ENCODE measurements at regions not wholly inside any gene's neighbourhood (a gene's known extent, or its start where the extent isn't known, plus 50 kb on each side); places are given as distances from the start of the nearest gene placed in this dataset.

GRCh38 chr4:180407275-180407885, 1835.8 kb upstream of the TENM3 start:
- Histone ChIP-seq H3K4me2 (ENCODE audit: low read depth, low read length) (no peak overlapping the region), H3K36me3 (replicated peaks; ENCODE audit: insufficient read depth, low read length) (no peaks in the 10 kb centered on the region), H3K27me3 (replicated peaks; ENCODE audit: insufficient read depth, low read length) (no peaks in the 10 kb centered on the region), H3K27ac (ENCODE audit: low read length) (no peak overlapping the region), H2AFZ (ENCODE audit: low read length) (no peak overlapping the region), H3F3A (ENCODE audit: insufficient read depth, low read length) (no peaks in the 10 kb centered on the region), H3K9me3 (replicated peaks; ENCODE audit: insufficient read depth, low read length) (no peaks in the 10 kb centered on the region), H3K79me2 (ENCODE audit: low read length) (no peaks in the 10 kb centered on the region), H4K20me1 (ENCODE audit: insufficient read depth, low read length) (no peaks in the 10 kb centered on the region), H3K9ac (ENCODE audit: low read length) (no peak overlapping the region), H3K4me1 (ENCODE audit: low read length) (no peaks in the 10 kb centered on the region), H3K4me3 (ENCODE audit: low read length) (no peak overlapping the region), H3K9me2 (replicated peaks; ENCODE audit: insufficient read depth, low read length) (no peaks in the 10 kb centered on the region)
- no peak for DNase-seq
- TF ChIP-seq EZH2phosphoT487 (IDR thresholded peaks at IDR 0.05; ENCODE audit: low read length) (no peak), EZH2 (optimal IDR thresholded peaks at IDR 0.05; ENCODE audit: low read depth, low read length) (no peak), CTCF (IDR thresholded peaks at IDR 0.05; ENCODE audit: low read length) (no peak)

GRCh38 chr4:180418819-180419531, 1824.2 kb upstream of the TENM3 start:
- Histone ChIP-seq H3F3A (ENCODE audit: insufficient read depth, low read length) (no peaks in the 10 kb centered on the region), H2AFZ (ENCODE audit: low read length) (no peak overlapping the region), H3K79me2 (ENCODE audit: low read length) (no peaks in the 10 kb centered on the region), H3K9me3 (replicated peaks; ENCODE audit: insufficient read depth, low read length) (no peaks in the 10 kb centered on the region), H3K27me3 (replicated peaks; ENCODE audit: insufficient read depth, low read length) (no peaks in the 10 kb centered on the region), H3K4me1 (ENCODE audit: low read length) (no peaks in the 10 kb centered on the region), H3K4me3 (ENCODE audit: low read length) (no peak overlapping the region), H4K20me1 (ENCODE audit: insufficient read depth, low read length) (no peaks in the 10 kb centered on the region), H3K36me3 (replicated peaks; ENCODE audit: insufficient read depth, low read length) (no peaks in the 10 kb centered on the region), H3K9me2 (replicated peaks; ENCODE audit: insufficient read depth, low read length) (no peaks in the 10 kb centered on the region), H3K4me2 (ENCODE audit: low read depth, low read length) (no peak overlapping the region), H3K27ac (ENCODE audit: low read length) (no peak overlapping the region), H3K9ac (ENCODE audit: low read length) (no peak overlapping the region)
- no peak for DNase-seq
- TF ChIP-seq CTCF (IDR thresholded peaks at IDR 0.05; ENCODE audit: low read length), result no peak
- TF ChIP-seq EZH2 (optimal IDR thresholded peaks at IDR 0.05; ENCODE audit: low read depth, low read length), result no peak
- TF ChIP-seq EZH2phosphoT487 (IDR thresholded peaks at IDR 0.05; ENCODE audit: low read length), result no peak

GRCh38 chr4:180422989-180423711, 1820.1 kb upstream of the TENM3 start:
- Histone ChIP-seq H3K4me1 (ENCODE audit: low read length) (no peaks in the 10 kb centered on the region), H3F3A (ENCODE audit: insufficient read depth, low read length) (no peaks in the 10 kb centered on the region), H3K27ac (ENCODE audit: low read length) (no peak overlapping the region), H4K20me1 (ENCODE audit: insufficient read depth, low read length) (no peaks in the 10 kb centered on the region), H3K36me3 (replicated peaks; ENCODE audit: insufficient read depth, low read length) (no peaks in the 10 kb centered on the region), H3K9me2 (replicated peaks; ENCODE audit: insufficient read depth, low read length) (no peaks in the 10 kb centered on the region; the same call in 1 of the 2 replicates), H3K27me3 (replicated peaks; ENCODE audit: insufficient read depth, low read length) (no peaks in the 10 kb centered on the region), H3K9ac (ENCODE audit: low read length) (no peak overlapping the region), H3K4me2 (ENCODE audit: low read depth, low read length) (no peak overlapping the region), H2AFZ (ENCODE audit: low read length) (no peak overlapping the region), H3K79me2 (ENCODE audit: low read length) (no peaks in the 10 kb centered on the region), H3K9me3 (replicated peaks; ENCODE audit: insufficient read depth, low read length) (no peaks in the 10 kb centered on the region), H3K4me3 (ENCODE audit: low read length) (no peak overlapping the region)
- TF ChIP-seq EZH2phosphoT487 (IDR thresholded peaks at IDR 0.05; ENCODE audit: low read length), result no peak
- TF ChIP-seq EZH2 (optimal IDR thresholded peaks at IDR 0.05; ENCODE audit: low read depth, low read length), result no peak
- no peak for TF ChIP-seq CTCF (IDR thresholded peaks at IDR 0.05; ENCODE audit: low read length)
- DNase-seq, result no peak

Measured in MM.1S (cell line).